Endothelial cell of umbilical vein (primary cell): ENCODE measurements at regions not wholly inside any gene's neighbourhood (a gene's known extent, or its start where the extent isn't known, plus 50 kb on each side); places are given as distances from the start of the nearest gene placed in this dataset.

Source experiments
- CTCF ChIP-seq, 2 donors: IDR thresholded peaks; 1 replicate in 1 of 2; 2 replicates in 1 of 2; pipeline ENCODE4 v1.5.1; 2011; ENCODE audit warnings: low read length in 2 of 2, mild to moderate bottlenecking in 2 of 2, moderate library complexity in 2 of 2, control low read depth in 1 of 2, inconsistent platforms in 1 of 2, low read depth in 1 of 2; ENCODE audit not compliant: insufficient read depth in 1 of 2; ENCODE audit errors: extremely low read depth in 1 of 2
- EZH2 ChIP-seq: IDR thresholded peaks from 2 replicates; pipeline ENCODE4 v1.6.1; 2012; ENCODE audit warnings: borderline replicate concordance, low read depth, mild to moderate bottlenecking, moderate library complexity, low read length, inconsistent platforms; ENCODE audit not compliant: severe bottlenecking
- MAX ChIP-seq: IDR thresholded peaks from 2 replicates; pipeline ENCODE4 v1.6.1; 2011; ENCODE audit not compliant: insufficient read depth, insufficient read length
- MYC ChIP-seq: IDR thresholded peaks from one replicate; pipeline ENCODE4 v1.6.1; 2011; ENCODE audit warnings: mild to moderate bottlenecking, low read depth, low read length
- POLR2A ChIP-seq: IDR thresholded peaks from 2 replicates; pipeline ENCODE4 v1.6.1; 2012; ENCODE audit warnings: low read depth, mild to moderate bottlenecking, control low read depth, low read length
- POLR2AphosphoS5 ChIP-seq: IDR thresholded peaks from 2 replicates; pipeline ENCODE4 v1.6.1; 2012; ENCODE audit warnings: low read depth, mild to moderate bottlenecking, control low read depth, low read length, moderate library complexity; ENCODE audit not compliant: insufficient read depth

DNA sequence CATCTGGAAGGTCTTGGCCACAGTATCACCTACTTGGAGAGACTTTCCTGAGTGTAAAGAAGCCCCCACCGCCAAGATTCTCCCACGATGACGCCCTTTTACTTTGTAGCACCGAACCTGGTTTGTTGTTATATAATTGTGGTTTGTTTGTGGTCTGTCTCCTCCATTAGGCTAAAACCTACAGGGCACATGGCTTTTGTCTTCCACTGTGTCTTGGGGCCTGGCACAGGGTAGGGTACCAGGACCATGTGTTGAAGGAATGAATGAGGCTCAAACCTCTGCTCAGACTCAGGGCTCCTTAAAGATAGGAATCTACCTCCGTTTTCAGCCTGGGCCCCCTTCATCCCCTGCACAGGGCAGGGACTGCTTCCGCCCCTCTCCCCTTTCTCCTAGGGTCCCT is 59.4 kb upstream of the CCDC167 start:
- TF ChIP-seq CTCF (IDR thresholded peaks at IDR 0.05; ENCODE audit: extremely low read depth in 1 of 2, insufficient read depth in 1 of 2, low read depth in 1 of 2, low read length in 2 of 2) (no peak), EZH2 (no peak), POLR2A (no peak), MYC (no peak), POLR2AphosphoS5 (no peak), MAX (no peak)
